HFFc6 (cell line): ENCODE measurements at regions not wholly inside any gene's neighbourhood (a gene's known extent, or its start where the extent isn't known, plus 50 kb on each side); places are given as distances from the start of the nearest gene placed in this dataset.

Experiments used
- DNase-seq: peaks from one replicate; pipeline ENCODE4 v3.0.0-alpha.2; 2018
- H3K27ac Mint-ChIP-seq: 2 replicates; pipeline ENCODE4 v1.8.0; 2020; ENCODE audit warnings: mild to moderate bottlenecking, mixed read lengths
- H3K27me3 Mint-ChIP-seq: 2 replicates; pipeline ENCODE4 v1.8.0; 2021; ENCODE audit warnings: mild to moderate bottlenecking, moderate library complexity, mixed read lengths; ENCODE audit not compliant: insufficient read depth
- H3K36me3 Mint-ChIP-seq: 2 replicates; pipeline ENCODE4 v1.8.0; 2021; ENCODE audit warnings: low read depth, mixed read lengths
- H3K4me1 Mint-ChIP-seq: 2 replicates; pipeline ENCODE4 v1.8.0; 2020; ENCODE audit warnings: low read depth, mixed read lengths
- H3K4me3 Mint-ChIP-seq: 2 replicates; pipeline ENCODE4 v1.8.0; 2020; ENCODE audit warnings: mild to moderate bottlenecking, moderate library complexity, mixed read lengths
- H3K9me3 Mint-ChIP-seq: 2 replicates; pipeline ENCODE4 v1.8.0; 2020; ENCODE audit warnings: mild to moderate bottlenecking, mixed read lengths
- CTCF ChIP-seq: fragments of 200-600 bp; sonication (generic); IDR thresholded peaks from 2 replicates; pipeline ENCODE4 v1.5.0; 2021; ENCODE audit warnings: antibody characterized with exemption, mild to moderate bottlenecking

- Mint-ChIP-seq H3K4me3 (no peak overlapping the region), H3K27me3 (peaks cover 4% of the 10 kb centered on the region; the same call in 1 of the 2 replicates), H3K4me1 (peaks cover 18% of the 10 kb centered on the region; the same call in 1 of the 2 replicates), H3K9me3 (no peaks in the 10 kb centered on the region), H3K27ac (no peak overlapping the region), H3K36me3 (no peaks in the 10 kb centered on the region)
- no peak for DNase-seq
- no peak for TF ChIP-seq CTCF
These were observed 56.7 kb upstream of the PNRC1 start for GRCh38 chr6:89023591-89024441.

- no peak for TF ChIP-seq CTCF
These were observed 57.8 kb upstream of the PNRC1 start for GRCh38 chr6:89022798-89023197.

GRCh38 chr6:89021629-89022028 lies 58.2 kb upstream of the RNGTT start:
- Mint-ChIP-seq H3K4me3 (no peak overlapping the region), H3K4me1 (peaks cover 18% of the 10 kb centered on the region; the same call in 1 of the 2 replicates), H3K9me3 (no peaks in the 10 kb centered on the region), H3K27ac (no peak overlapping the region), H3K36me3 (no peaks in the 10 kb centered on the region), H3K27me3 (peaks cover 2% of the 10 kb centered on the region; the same call in 1 of the 2 replicates)
- DNase-seq, result no peak
- TF ChIP-seq CTCF, result no peak

More at GRCh38 chr6:89022798-89023197, 57.8 kb upstream of the PNRC1 start:
- Mint-ChIP-seq H3K4me3 (no peak overlapping the region), H3K36me3 (no peaks in the 10 kb centered on the region), H3K4me1 (peaks cover 18% of the 10 kb centered on the region; the same call in 1 of the 2 replicates), H3K27ac (no peak overlapping the region), H3K27me3 (peaks cover 2% of the 10 kb centered on the region; the same call in 1 of the 2 replicates), H3K9me3 (no peaks in the 10 kb centered on the region)
- peak; percentile 24 for DNase-seq

- H3K9me3 Mint-ChIP-seq, result no peaks in the 10 kb centered on the region
These were observed 52.6 kb upstream of the RNGTT start for GRCh38 chr6:89015971-89016370.

GRCh38 chr6:89013438-89013837 lies 50.0 kb upstream of the RNGTT start:
- Mint-ChIP-seq H3K27me3 (peaks cover 10% of the 10 kb centered on the region), H3K9me3 (no peaks in the 10 kb centered on the region), H3K36me3 (no peaks in the 10 kb centered on the region), H3K4me3 (no peak overlapping the region), H3K27ac (no peak overlapping the region), H3K4me1 (no peaks in the 10 kb centered on the region)
- DNase-seq, result no peak
- no peak for TF ChIP-seq CTCF

More at GRCh38 chr6:89015971-89016370, 52.6 kb upstream of the RNGTT start:
- Mint-ChIP-seq H3K27ac (no peak overlapping the region), H3K4me1 (no peaks in the 10 kb centered on the region), H3K36me3 (no peaks in the 10 kb centered on the region), H3K27me3 (peaks cover 3% of the 10 kb centered on the region), H3K4me3 (no peak overlapping the region)
- DNase-seq, result no peak
- TF ChIP-seq CTCF, result no peak
